ENCODE measurements at regions not wholly inside any gene's neighbourhood (a gene's known extent, or its start where the extent isn't known, plus 50 kb on each side); places are given as distances from the start of the nearest gene placed in this dataset.

DNA sequence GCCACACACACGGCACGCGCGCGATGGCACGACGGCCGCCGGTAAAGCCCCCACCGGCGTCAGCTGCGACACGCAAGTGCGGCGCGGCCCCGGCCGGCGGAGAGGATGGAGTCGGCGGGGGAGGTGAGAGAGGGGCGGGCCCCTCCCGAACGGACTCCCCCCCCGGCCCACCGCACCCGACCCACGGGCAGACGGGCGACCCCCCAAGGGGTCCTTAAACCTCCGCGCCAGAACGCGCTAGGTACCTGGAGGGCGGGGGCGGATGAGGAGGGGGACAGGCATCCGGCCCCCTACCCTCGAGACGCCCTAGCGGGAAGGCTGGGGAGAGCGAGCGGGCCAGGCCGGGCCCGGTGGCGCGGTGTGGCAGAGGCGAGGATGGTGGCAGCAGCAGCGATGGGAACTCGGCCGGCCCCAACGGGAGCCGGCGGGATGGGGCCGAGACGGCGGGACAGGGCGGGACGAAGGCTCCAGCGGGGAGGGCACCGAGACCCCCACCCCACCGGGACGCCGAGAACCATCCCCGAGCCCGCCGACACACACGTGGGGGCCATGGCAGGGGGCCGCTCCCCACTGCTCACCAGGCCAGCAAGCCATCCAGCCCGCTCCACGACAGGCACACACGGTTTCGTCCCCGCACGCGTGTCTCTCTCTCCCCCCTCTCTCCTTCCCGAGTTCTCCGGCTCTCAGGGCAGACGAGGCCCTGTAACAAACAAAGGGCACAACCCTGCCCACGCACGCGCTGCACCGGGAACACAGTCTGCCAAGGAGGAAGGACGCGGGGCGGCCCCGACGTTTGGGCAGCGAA lies 1515.4 kb upstream of the DEFB115 start:
- Histone ChIP-seq H3K79me2 (ENCODE audit: control insufficient read depth, insufficient read depth, low read length) (no peaks in the 10 kb centered on the region), H3K36me3 (ENCODE audit: control insufficient read depth, insufficient read depth, low read length) (no peaks in the 10 kb centered on the region), H3K9me3 (replicated peaks; ENCODE audit: control insufficient read depth, insufficient read depth, low read depth, low read length) (no peaks in the 10 kb centered on the region; the same call in 1 of the 2 replicates), H3K4me3 (no peak overlapping the region), H3K9ac (ENCODE audit: insufficient read depth in 1 of 2, low read depth in 2 of 2, low read length in 2 of 2) (no peak overlapping the region), H3K27me3 (ENCODE audit: control insufficient read depth in 2 of 2, insufficient read depth in 2 of 2, low read length in 2 of 2) (no peaks in the 10 kb centered on the region), H3K9me1 (ENCODE audit: control insufficient read depth, insufficient read depth, low read length) (no peaks in the 10 kb centered on the region), H3K27ac (ENCODE audit: extremely low read depth, low read depth, low read length) (no peak overlapping the region), H2AFZ (ENCODE audit: low read depth, low read length) (no peak overlapping the region), H3K4me1 (replicated peaks in 1 of 2; ENCODE audit: control insufficient read depth in 2 of 2, insufficient read depth in 2 of 2, low read length in 2 of 2) (no peaks in the 10 kb centered on the region), H3K4me2 (ENCODE audit: insufficient read depth, low read length) (no peak overlapping the region), H4K20me1 (replicated peaks; ENCODE audit: control insufficient read depth, insufficient read depth, low read length) (no peaks in the 10 kb centered on the region)
- ATAC-seq (no peak), DNase-seq (ENCODE audit: extremely low read depth in 1 of 4, low spot score in 3 of 4) (peak in 2 of 4 experiments; percentile 3), FAIRE-seq (no peak)
- ChIA-PET POLR2A (no interaction called here), CTCF (ENCODE audit: low intra/inter-chr PET ratio) (no interaction called here)
- intact Hi-C loops (cut with micrococcal nuclease) = no loop called here
- TF ChIP-seq NELFE (IDR thresholded peaks at IDR 0.05; ENCODE audit: insufficient read depth, insufficient read length) (no peak), PPARD (CRISPR knock-in tag; IDR thresholded peaks at IDR 0.05) (no peak), ZNF764 (CRISPR knock-in tag; IDR thresholded peaks at IDR 0.05; ENCODE audit: low read depth) (no peak), ZNF77 (CRISPR knock-in tag; IDR thresholded peaks at IDR 0.05) (no peak), HBP1 (CRISPR knock-in tag; IDR thresholded peaks at IDR 0.05) (no peak), TEAD2 (tag; IDR thresholded peaks at IDR 0.05) (no peak), BRCA1 (IDR thresholded peaks at IDR 0.05) (no peak), BRCA1 (CRISPR knock-in tag; IDR thresholded peaks at IDR 0.05) (no peak)
- TF ChIP-seq, protein P1, sequence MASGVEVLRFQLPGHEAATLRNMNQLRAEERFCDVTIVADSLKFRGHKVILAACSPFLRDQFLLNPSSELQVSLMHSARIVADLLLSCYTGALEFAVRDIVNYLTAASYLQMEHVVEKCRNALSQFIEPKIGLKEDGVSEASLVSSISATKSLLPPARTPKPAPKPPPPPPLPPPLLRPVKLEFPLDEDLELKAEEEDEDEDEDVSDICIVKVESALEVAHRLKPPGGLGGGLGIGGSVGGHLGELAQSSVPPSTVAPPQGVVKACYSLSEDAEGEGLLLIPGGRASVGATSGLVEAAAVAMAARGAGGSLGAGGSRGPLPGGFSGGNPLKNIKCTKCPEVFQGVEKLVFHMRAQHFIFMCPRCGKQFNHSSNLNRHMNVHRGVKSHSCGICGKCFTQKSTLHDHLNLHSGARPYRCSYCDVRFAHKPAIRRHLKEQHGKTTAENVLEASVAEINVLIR (CRISPR knock-in tag; IDR thresholded peaks at IDR 0.05) = no peak
- no TSS peak for BruUV-seq (replicated peaks)
- in situ Hi-C loops (cut with MboI) = loop anchor here (10.0 to 25.0 kb wide), 2 partner anchors 57 to 505 kb away; no protein-coding TSS in a partner anchor
- 32% methylated on average over 11 of the region's 88 CpGs for WGBS (ENCODE audit: insufficient coverage, low coverage, missing lambda C conversion rate)
